Brain microvascular endothelial cell (primary cell): ENCODE measurements at regions not wholly inside any gene's neighbourhood (a gene's known extent, or its start where the extent isn't known, plus 50 kb on each side); places are given as distances from the start of the nearest gene placed in this dataset.
A peak's percentile ranks its signal among the peaks of the same experiment; 100 is the strongest.

Source experiments
- DNase-seq: peaks from one replicate; pipeline ENCODE4 v3.0.0-alpha.2; 2020
- H3K27ac ChIP-seq: fragments of 250-450 bp; sonication (Bioruptor Pico); 2 replicates; pipeline ENCODE4 v1.5.1; 2020; ENCODE audit warnings: mild to moderate bottlenecking, moderate library complexity
- H3K27me3 ChIP-seq: fragments of 250-450 bp; sonication (Bioruptor Pico); replicated peaks from 2 replicates; pipeline ENCODE4 v1.5.1; 2020; ENCODE audit warnings: mild to moderate bottlenecking
- H3K36me3 ChIP-seq: fragments of 250-450 bp; sonication (Bioruptor Pico); replicated peaks from 2 replicates; pipeline ENCODE4 v1.5.1; 2020; ENCODE audit warnings: mild to moderate bottlenecking
- H3K4me3 ChIP-seq: 2 replicates; pipeline ENCODE4 v1.5.1; 2011; ENCODE audit warnings: low read depth, mild to moderate bottlenecking, control low read depth, low read length, moderate library complexity
- CTCF ChIP-seq: IDR thresholded peaks from 2 replicates; pipeline ENCODE4 v1.5.1; 2011; ENCODE audit warnings: low read depth, mild to moderate bottlenecking, moderate library complexity, low read length, control low read depth, inconsistent platforms; ENCODE audit errors: missing control alignments
- in situ Hi-C: cut with HindIII; loops from 2 replicates; pipeline ENCODE4 v1.10.0; 2017; ENCODE audit warnings: low sequenced_read_pairs, low pct_ligation_motif_present

- in situ Hi-C loops: no loop called here
- no peak overlapping the region for H3K4me3 ChIP-seq
- peak; percentile 7 for DNase-seq
These were observed 289.5 kb upstream of the E2F7 start for GRCh38 chr12:77354766-77355362.

GRCh38 chr12:77352946-77353345 lies 287.6 kb upstream of the E2F7 start:
- Histone ChIP-seq H3K27ac (no peak overlapping the region), H3K4me3 (no peak overlapping the region), H3K27me3 (no peaks in the 10 kb centered on the region), H3K36me3 (no peaks in the 10 kb centered on the region)
- TF ChIP-seq CTCF: no peak
- no peak for DNase-seq
- in situ Hi-C loops: no loop called here

More at GRCh38 chr12:77354766-77355362, 289.5 kb upstream of the E2F7 start:
- TF ChIP-seq CTCF: no peak
- Histone ChIP-seq H3K27ac (no peak overlapping the region), H3K27me3 (no peaks in the 10 kb centered on the region), H3K36me3 (no peaks in the 10 kb centered on the region)

GRCh38 chr12:77351860-77352259 lies 286.5 kb upstream of the E2F7 start:
- Histone ChIP-seq H3K4me3 (no peak overlapping the region), H3K27me3 (no peaks in the 10 kb centered on the region), H3K36me3 (no peaks in the 10 kb centered on the region), H3K27ac (no peak overlapping the region)
- TF ChIP-seq CTCF: no peak
- in situ Hi-C loops: no loop called here
- no peak for DNase-seq

- no peak for TF ChIP-seq CTCF
- in situ Hi-C loops: no loop called here
- H3K27ac ChIP-seq: no peak overlapping the region
- DNase-seq: no peak
- no peaks in the 10 kb centered on the region for H3K27me3 ChIP-seq
- no peaks in the 10 kb centered on the region for H3K36me3 ChIP-seq
- H3K4me3 ChIP-seq: no peak overlapping the region
These were observed 284.5 kb upstream of the E2F7 start for GRCh38 chr12:77349689-77350370.

- H3K27ac ChIP-seq: no peak overlapping the region
- no peak for DNase-seq
- H3K36me3 ChIP-seq: no peaks in the 10 kb centered on the region
- H3K4me3 ChIP-seq: no peak overlapping the region
- no peaks in the 10 kb centered on the region for H3K27me3 ChIP-seq
- in situ Hi-C loops: no loop called here
- TF ChIP-seq CTCF: no peak
These were observed 281.6 kb upstream of the E2F7 start for GRCh38 chr12:77347017-77347416.
